Erythroblast (primary cell): ENCODE measurements at regions not wholly inside any gene's neighbourhood (a gene's known extent, or its start where the extent isn't known, plus 50 kb on each side); places are given as distances from the start of the nearest gene placed in this dataset.

Experiments
- GATA1 ChIP-seq: IDR thresholded peaks from 2 replicates; pipeline ENCODE4 v1.6.1; 2011; ENCODE audit warnings: low read depth, mild to moderate bottlenecking, control low read depth, low read length, moderate library complexity
- POLR2A ChIP-seq: IDR thresholded peaks from 2 replicates; pipeline ENCODE4 v1.6.1; 2011; ENCODE audit warnings: mild to moderate bottlenecking, low read length

DNA sequence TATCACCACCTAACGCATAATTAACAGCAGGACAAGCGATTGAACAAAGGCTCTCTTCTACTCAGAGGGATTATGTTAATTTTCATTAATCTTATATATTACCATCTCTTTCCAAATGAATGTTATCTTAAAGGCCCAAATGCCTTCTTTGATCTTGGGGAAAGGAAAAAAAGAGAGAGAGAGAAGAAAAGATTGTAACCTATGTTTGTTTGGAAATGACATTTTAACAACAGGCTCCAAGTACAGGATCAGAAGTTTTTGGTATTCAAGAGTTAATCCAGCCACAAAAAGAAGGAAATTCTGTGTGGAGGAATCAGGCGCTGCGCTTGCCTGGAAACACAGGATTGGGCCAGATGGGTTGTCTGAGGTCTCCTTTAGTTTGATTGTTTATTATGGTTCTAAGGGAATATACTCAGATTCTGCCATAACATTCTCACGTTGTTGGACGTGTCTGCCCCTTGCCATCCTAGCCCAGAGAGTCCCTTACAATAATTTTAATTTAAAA, 100.7 kb upstream of the STX18 start:
- TF ChIP-seq POLR2A (no peak), GATA1 (no peak)
